GM12873 (cell line): ENCODE measurements at regions not wholly inside any gene's neighbourhood (a gene's known extent, or its start where the extent isn't known, plus 50 kb on each side); places are given as distances from the start of the nearest gene placed in this dataset.

Experiments used
- CTCF ChIP-seq: IDR thresholded peaks from 2 replicates; pipeline ENCODE4 v1.5.1; 2012; ENCODE audit warnings: low read depth, mild to moderate bottlenecking, moderate library complexity, low read length, control low read depth; ENCODE audit not compliant: insufficient read depth; ENCODE audit errors: missing control alignments

- no peak for TF ChIP-seq CTCF
These were observed 292.7 kb downstream of the TFAP2A start for GRCh38 chr6:10122164-10122563.

GRCh38 chr6:10112871-10113549 is 301.9 kb downstream of the TFAP2A start:
- no peak for TF ChIP-seq CTCF

- no peak for TF ChIP-seq CTCF
These were observed 302.9 kb downstream of the TFAP2A start for GRCh38 chr6:10111975-10112374.

- TF ChIP-seq CTCF = no peak
These were observed 313.2 kb downstream of the TFAP2A start for GRCh38 chr6:10101551-10102252.

GRCh38 chr6:10099529-10100140 is 315.2 kb downstream of the TFAP2A start:
- TF ChIP-seq CTCF = no peak

GRCh38 chr6:10098756-10099528 is 315.9 kb downstream of the TFAP2A start:
- no peak for TF ChIP-seq CTCF

- no peak for TF ChIP-seq CTCF
These were observed 321.6 kb downstream of the TFAP2A start for GRCh38 chr6:10093282-10093681.
